Gastrocnemius medialis (tissue), 4 donors: ENCODE measurements at regions not wholly inside any gene's neighbourhood (a gene's known extent, or its start where the extent isn't known, plus 50 kb on each side); places are given as distances from the start of the nearest gene placed in this dataset.

ENCODE experiments used
- ATAC-seq, 2 donors: fragments of 150-250 bp; one replicate each; pipeline ENCODE4 v1.9.1; 2016
- DNase-seq, 2 donors: peaks; one replicate each; pipeline ENCODE4 v3.0.0-alpha.2; 2019
- H3K27ac ChIP-seq, 4 donors: fragments of 200-600 bp; sonication (generic); 1 replicate in 1 of 4; 2 replicates in 3 of 4; pipeline ENCODE4 v1.5.1; 2016 to 2018; ENCODE audit warnings: mild to moderate bottlenecking in 2 of 4, moderate library complexity in 1 of 4
- H3K27me3 ChIP-seq, 3 donors: fragments of 200-600 bp; sonication (generic) in 2 of 3; 1 replicate in 1 of 3; 2 replicates in 2 of 3; pipeline versions ENCODE4 v1.5.1 to v1.6.0; 2016 to 2019; ENCODE audit warnings: mild to moderate bottlenecking in 1 of 3, moderate library complexity in 1 of 3
- H3K36me3 ChIP-seq, 2 donors: fragments of 200-600 bp; sonication (generic) in 1 of 2; one replicate each; pipeline ENCODE4 v1.5.1; 2017 to 2018
- H3K4me1 ChIP-seq, 2 donors: fragments of 200-600 bp; sonication (generic) in 1 of 2; one replicate each; pipeline ENCODE4 v1.5.1; 2016 to 2017; ENCODE audit warnings: mild to moderate bottlenecking in 2 of 2
- H3K4me3 ChIP-seq, 4 donors: fragments of 200-600 bp; sonication (generic) in 3 of 4; 1 replicate in 1 of 4; 2 replicates in 3 of 4; pipeline ENCODE4 v1.5.1; 2016 to 2019; ENCODE audit warnings: mild to moderate bottlenecking in 2 of 4
- H3K9me3 ChIP-seq, 3 donors: fragments of 200-600 bp; sonication (generic) in 2 of 3; 1 replicate in 1 of 3; 2 replicates in 2 of 3; pipeline ENCODE4 v1.5.1; 2016 to 2019
- POLR2A ChIP-seq, 2 donors: fragments of 450-650 bp; IDR thresholded peaks; one replicate each; pipeline ENCODE4 v1.6.1; 2017; ENCODE audit warnings: antibody characterized with exemption in 2 of 2, mild to moderate bottlenecking in 2 of 2, moderate library complexity in 2 of 2
- in situ Hi-C, 4 donors: fragments of 200-750 bp; cut with MboI; loops; one replicate each; pipeline versions ENCODE4 v1.15.0 to v1.8.0; 2017; ENCODE audit warnings: low sequenced_read_pairs in 4 of 4
- intact Hi-C: fragments of 100-400 bp; cut with DNase I; formaldehyde crosslinking; loops from one replicate; pipeline ENCODE4 v1.15.1; 2023; ENCODE audit warnings: low total_unique reads
- TF ChIP-seq, protein P1 (sequence below), 5 experiments: fragments of 450-650 bp in 3 of 5; fragments of 200-600 bp in 2 of 5; sonication (generic) in 2 of 5; IDR thresholded peaks in 4 of 5; conservative IDR thresholded peaks in 1 of 5; 1 replicate in 4 of 5; 2 replicates in 1 of 5; pipeline ENCODE4 v1.5.1; 2016 to 2019; ENCODE audit warnings: antibody characterized with exemption in 5 of 5, mild to moderate bottlenecking in 3 of 5, moderate library complexity in 3 of 5

GRCh38 chr22:22952531-22953280 lies 65.1 kb downstream of the IGLL5 start:
- Histone ChIP-seq H3K36me3 (no peaks in the 10 kb centered on the region), H3K27me3 (peaks cover 6 to 23% (median 9%) of the 10 kb centered on the region in 3 donors), H3K4me3 (no peak overlapping the region), H3K4me1 (no peaks in the 10 kb centered on the region), H3K9me3 (no peaks in the 10 kb centered on the region), H3K27ac (no peak overlapping the region)
- in situ Hi-C loops = loop anchor here in 2 of 4 donors (5.0 to 25.0 kb wide), 4 partner anchors 100 to 490 kb away; no protein-coding TSS in a partner anchor
- TF ChIP-seq, protein P1, sequence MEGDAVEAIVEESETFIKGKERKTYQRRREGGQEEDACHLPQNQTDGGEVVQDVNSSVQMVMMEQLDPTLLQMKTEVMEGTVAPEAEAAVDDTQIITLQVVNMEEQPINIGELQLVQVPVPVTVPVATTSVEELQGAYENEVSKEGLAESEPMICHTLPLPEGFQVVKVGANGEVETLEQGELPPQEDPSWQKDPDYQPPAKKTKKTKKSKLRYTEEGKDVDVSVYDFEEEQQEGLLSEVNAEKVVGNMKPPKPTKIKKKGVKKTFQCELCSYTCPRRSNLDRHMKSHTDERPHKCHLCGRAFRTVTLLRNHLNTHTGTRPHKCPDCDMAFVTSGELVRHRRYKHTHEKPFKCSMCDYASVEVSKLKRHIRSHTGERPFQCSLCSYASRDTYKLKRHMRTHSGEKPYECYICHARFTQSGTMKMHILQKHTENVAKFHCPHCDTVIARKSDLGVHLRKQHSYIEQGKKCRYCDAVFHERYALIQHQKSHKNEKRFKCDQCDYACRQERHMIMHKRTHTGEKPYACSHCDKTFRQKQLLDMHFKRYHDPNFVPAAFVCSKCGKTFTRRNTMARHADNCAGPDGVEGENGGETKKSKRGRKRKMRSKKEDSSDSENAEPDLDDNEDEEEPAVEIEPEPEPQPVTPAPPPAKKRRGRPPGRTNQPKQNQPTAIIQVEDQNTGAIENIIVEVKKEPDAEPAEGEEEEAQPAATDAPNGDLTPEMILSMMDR (IDR thresholded peaks at IDR 0.05 in 4 of 5, conservative IDR thresholded peaks at IDR 0.05 in 1 of 5) = no peak
- TF ChIP-seq POLR2A (IDR thresholded peaks at IDR 0.05) = no peak
- intact Hi-C loops = loop anchor here (10.0 kb wide), 2 partner anchors 488 to 748 kb away; no protein-coding TSS in a partner anchor
- no peak for ATAC-seq
- no peak for DNase-seq

- Histone ChIP-seq H3K27me3 (peaks cover 6 to 23% (median 9%) of the 10 kb centered on the region in 3 donors), H3K4me1 (no peaks in the 10 kb centered on the region), H3K27ac (no peak overlapping the region), H3K4me3 (no peak overlapping the region), H3K9me3 (no peaks in the 10 kb centered on the region), H3K36me3 (no peaks in the 10 kb centered on the region)
- DNase-seq (no peak), ATAC-seq (no peak)
- no peak for TF ChIP-seq POLR2A (IDR thresholded peaks at IDR 0.05)
- TF ChIP-seq, protein P1 (IDR thresholded peaks at IDR 0.05 in 4 of 5, conservative IDR thresholded peaks at IDR 0.05 in 1 of 5) = no peak
- intact Hi-C loops = loop anchor here (10.0 kb wide), 2 partner anchors 489 to 749 kb away; no protein-coding TSS in a partner anchor
- in situ Hi-C loops = loop anchor here in 2 of 4 donors (5.0 to 25.0 kb wide), 4 partner anchors 101 to 491 kb away; no protein-coding TSS in a partner anchor
Measured at GRCh38 chr22:22953791-22954190, 66.2 kb downstream of the IGLL5 start.

DNA sequence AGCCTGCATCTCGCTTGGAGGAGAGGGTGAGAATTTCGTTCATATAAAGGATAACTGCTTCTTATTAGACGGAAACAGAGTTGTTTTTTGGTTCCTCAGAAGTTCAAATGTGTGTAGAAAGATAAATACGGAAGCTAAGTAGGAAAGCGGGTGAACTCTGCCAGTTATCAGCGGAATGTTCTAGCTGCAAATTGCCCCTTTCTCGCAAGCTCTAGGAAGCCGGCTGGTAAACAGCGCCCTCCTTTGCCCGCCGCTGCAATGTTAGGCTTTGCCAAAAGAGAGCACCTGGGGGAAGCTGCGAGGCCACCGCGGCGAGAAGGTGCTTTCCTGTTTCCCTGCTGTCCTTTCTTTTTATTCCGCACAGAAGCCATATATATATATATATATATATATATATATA lies 67.0 kb downstream of the IGLL5 start:
- H3K9me3 ChIP-seq = no peaks in the 10 kb centered on the region
- intact Hi-C loops = loop anchor here (5.0 to 10.0 kb wide), 3 partner anchors 433 to 750 kb away; no protein-coding TSS in a partner anchor
- no peaks in the 10 kb centered on the region for H3K4me1 ChIP-seq
- ATAC-seq = no peak
- H3K36me3 ChIP-seq = no peaks in the 10 kb centered on the region
- no peak overlapping the region for H3K27ac ChIP-seq
- in situ Hi-C loops = loop anchor here in 2 of 4 donors (5.0 to 25.0 kb wide), 4 partner anchors 102 to 492 kb away; no protein-coding TSS in a partner anchor
- TF ChIP-seq, protein P1 (IDR thresholded peaks at IDR 0.05 in 4 of 5, conservative IDR thresholded peaks at IDR 0.05 in 1 of 5) = no peak
- no peak for TF ChIP-seq POLR2A (IDR thresholded peaks at IDR 0.05)
- H3K4me3 ChIP-seq = no peak overlapping the region
- peaks cover 6 to 23% (median 9%) of the 10 kb centered on the region in 3 donors for H3K27me3 ChIP-seq
- DNase-seq = no peak

GRCh38 chr22:22955276-22955798 lies 67.7 kb downstream of the IGLL5 start:
- intact Hi-C loops = loop anchor here (5.0 to 10.0 kb wide), 3 partner anchors 432 to 751 kb away; no protein-coding TSS in a partner anchor
- ATAC-seq = no peak
- in situ Hi-C loops = loop anchor here in 2 of 4 donors (10.0 to 25.0 kb wide), 3 partner anchors 332 to 493 kb away; no protein-coding TSS in a partner anchor

More at GRCh38 chr22:22955276-22955798, 67.7 kb downstream of the IGLL5 start:
- no peak for DNase-seq
- Histone ChIP-seq H3K27ac (no peak overlapping the region), H3K9me3 (no peaks in the 10 kb centered on the region), H3K4me1 (no peaks in the 10 kb centered on the region), H3K4me3 (no peak overlapping the region), H3K36me3 (no peaks in the 10 kb centered on the region), H3K27me3 (peaks cover 6 to 23% (median 9%) of the 10 kb centered on the region in 3 donors)
- TF ChIP-seq, protein P1 (IDR thresholded peaks at IDR 0.05 in 4 of 5, conservative IDR thresholded peaks at IDR 0.05 in 1 of 5) = no peak
